ENCODE measurements at regions not wholly inside any gene's neighbourhood (a gene's known extent, or its start where the extent isn't known, plus 50 kb on each side); places are given as distances from the start of the nearest gene placed in this dataset.

DNA sequence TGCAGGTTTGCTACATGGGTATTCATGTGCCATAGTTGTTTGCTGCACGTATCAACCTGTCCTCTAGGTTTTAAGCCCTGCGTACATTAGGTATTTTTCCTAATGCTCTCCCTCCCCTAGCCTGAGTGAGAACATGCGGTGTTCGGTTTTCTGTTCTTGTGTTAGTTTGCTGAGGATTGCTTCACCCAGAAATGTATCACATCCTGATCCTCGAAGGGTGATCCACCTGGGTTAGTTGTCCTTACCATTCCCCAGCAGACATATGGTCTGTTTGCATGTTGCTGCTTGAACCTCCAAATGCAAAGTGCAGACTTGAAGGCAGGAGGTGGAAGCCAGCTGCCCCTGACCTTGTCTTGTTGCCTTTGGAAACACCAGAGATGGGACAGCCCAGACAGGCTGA is 161.5 kb upstream of the WDR1 start:
- no peak for TF ChIP-seq POLR2A (IDR thresholded peaks at IDR 0.05)
- no peak for TF ChIP-seq POLR2AphosphoS5 (IDR thresholded peaks at IDR 0.05)
- TF ChIP-seq, protein P1, sequence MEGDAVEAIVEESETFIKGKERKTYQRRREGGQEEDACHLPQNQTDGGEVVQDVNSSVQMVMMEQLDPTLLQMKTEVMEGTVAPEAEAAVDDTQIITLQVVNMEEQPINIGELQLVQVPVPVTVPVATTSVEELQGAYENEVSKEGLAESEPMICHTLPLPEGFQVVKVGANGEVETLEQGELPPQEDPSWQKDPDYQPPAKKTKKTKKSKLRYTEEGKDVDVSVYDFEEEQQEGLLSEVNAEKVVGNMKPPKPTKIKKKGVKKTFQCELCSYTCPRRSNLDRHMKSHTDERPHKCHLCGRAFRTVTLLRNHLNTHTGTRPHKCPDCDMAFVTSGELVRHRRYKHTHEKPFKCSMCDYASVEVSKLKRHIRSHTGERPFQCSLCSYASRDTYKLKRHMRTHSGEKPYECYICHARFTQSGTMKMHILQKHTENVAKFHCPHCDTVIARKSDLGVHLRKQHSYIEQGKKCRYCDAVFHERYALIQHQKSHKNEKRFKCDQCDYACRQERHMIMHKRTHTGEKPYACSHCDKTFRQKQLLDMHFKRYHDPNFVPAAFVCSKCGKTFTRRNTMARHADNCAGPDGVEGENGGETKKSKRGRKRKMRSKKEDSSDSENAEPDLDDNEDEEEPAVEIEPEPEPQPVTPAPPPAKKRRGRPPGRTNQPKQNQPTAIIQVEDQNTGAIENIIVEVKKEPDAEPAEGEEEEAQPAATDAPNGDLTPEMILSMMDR (IDR thresholded peaks at IDR 0.05 in 8 of 11, conservative IDR thresholded peaks at IDR 0.05 in 3 of 11): no peak

DNA sequence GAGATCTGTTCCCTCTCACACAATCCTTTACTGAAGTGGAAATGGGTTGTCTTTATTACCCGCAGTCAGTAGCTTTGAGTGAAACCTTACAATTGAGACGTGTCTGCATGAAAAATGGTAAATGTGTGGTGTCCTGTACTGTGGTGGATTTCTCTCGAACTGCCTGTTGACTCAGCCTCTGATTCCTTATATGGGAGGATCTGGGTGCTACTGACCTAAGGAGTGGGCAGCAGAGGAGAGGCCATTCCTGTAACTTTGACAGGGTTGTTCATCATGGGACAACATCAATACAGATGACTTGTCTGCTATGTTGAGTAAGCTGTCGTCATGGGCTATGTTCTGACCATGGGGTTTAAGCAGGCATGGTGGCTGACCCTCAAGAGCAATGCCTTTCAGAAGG is 159.6 kb upstream of the WDR1 start:
- Histone ChIP-seq H3K27ac (no peak overlapping the region), H3K4me1 (no peaks in the 10 kb centered on the region), H3K27me3 (replicated peaks in 1 of 7) (peaks cover 0 to 5% (median 0%) of the 10 kb centered on the region in 7 donors), H3K36me3 (no peaks in the 10 kb centered on the region), H3K4me3 (no peak overlapping the region), H3K9me3 (no peaks in the 10 kb centered on the region)
- WGBS, 5 donors: 71 to 90% (median 79%) methylated on average over 4 of the region's 4 CpGs
- no peak for DNase-seq
- intact Hi-C loops (cut with DNase I; ENCODE audit: low total_unique reads): no loop called here
- TF ChIP-seq, protein P1 (IDR thresholded peaks at IDR 0.05 in 8 of 11, conservative IDR thresholded peaks at IDR 0.05 in 3 of 11): no peak
- TF ChIP-seq POLR2AphosphoS5 (IDR thresholded peaks at IDR 0.05) (no peak), POLR2A (IDR thresholded peaks at IDR 0.05) (no peak)

More for the DNA sequence above, 161.5 kb upstream of the WDR1 start:
- no peak overlapping the region for H3K27ac ChIP-seq
- no peak for DNase-seq
- H3K36me3 ChIP-seq: no peaks in the 10 kb centered on the region
- H3K4me3 ChIP-seq: no peak overlapping the region
- WGBS, 5 donors: 83 to 90% (median 86%) methylated on average over 5 of the region's 5 CpGs
- peaks cover 0 to 5% (median 0%) of the 10 kb centered on the region in 7 donors for H3K27me3 ChIP-seq (replicated peaks in 1 of 7)
- no peaks in the 10 kb centered on the region for H3K4me1 ChIP-seq
- intact Hi-C loops (cut with DNase I; ENCODE audit: low total_unique reads): no loop called here
- H3K9me3 ChIP-seq: no peaks in the 10 kb centered on the region

DNA sequence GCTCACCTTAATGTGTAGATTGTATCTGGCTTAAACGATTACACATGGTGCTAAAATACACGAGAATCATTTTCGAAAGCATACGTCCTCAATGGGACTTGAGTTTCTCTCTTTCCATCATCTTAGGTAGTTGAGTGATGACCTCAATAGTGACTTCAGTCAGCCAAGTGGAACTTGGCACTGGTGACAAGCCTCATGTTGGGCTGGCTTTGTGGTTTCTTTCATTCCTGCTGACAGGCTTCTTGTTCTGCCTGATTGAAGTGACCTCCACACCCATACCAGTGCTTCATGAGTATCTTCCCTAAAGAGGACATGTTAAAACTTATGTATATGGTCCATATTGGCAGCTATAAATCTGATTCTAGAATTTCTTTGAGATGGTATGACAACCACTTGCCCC is 159.1 kb upstream of the WDR1 start:
- Histone ChIP-seq H3K4me1 (no peaks in the 10 kb centered on the region), H3K9me3 (no peaks in the 10 kb centered on the region), H3K27ac (no peak overlapping the region), H3K27me3 (replicated peaks in 1 of 7) (peaks cover 0 to 5% (median 0%) of the 10 kb centered on the region in 7 donors), H3K36me3 (no peaks in the 10 kb centered on the region), H3K4me3 (no peak overlapping the region)
- WGBS, 5 donors: 90 to 95% (median 93%) methylated on average over 4 of the region's 4 CpGs
- no peak for DNase-seq
- no peak for TF ChIP-seq POLR2AphosphoS5 (IDR thresholded peaks at IDR 0.05)
- TF ChIP-seq, protein P1 (IDR thresholded peaks at IDR 0.05 in 8 of 11, conservative IDR thresholded peaks at IDR 0.05 in 3 of 11): no peak
- TF ChIP-seq POLR2A (IDR thresholded peaks at IDR 0.05): no peak
- intact Hi-C loops (cut with DNase I; ENCODE audit: low total_unique reads): no loop called here

DNA sequence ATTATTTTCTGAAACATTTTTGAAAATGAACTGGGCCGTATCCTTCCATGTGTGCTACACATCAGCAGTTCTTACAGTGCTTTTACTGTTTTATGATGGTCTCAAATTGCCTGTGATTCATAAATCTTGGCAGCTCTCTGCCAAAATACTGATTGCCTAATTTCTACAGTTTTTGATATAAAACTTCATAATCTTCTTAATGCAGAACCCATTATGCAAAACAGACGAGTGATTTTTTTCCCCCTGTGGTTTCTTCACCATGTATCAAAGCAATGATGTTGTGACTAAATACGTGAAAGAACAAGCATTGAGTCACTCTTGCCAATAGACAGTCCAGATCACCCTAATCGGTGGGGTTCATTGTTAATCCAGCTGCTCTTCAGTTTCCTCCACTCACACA is 156.4 kb upstream of the WDR1 start:
- no peaks in the 10 kb centered on the region for H3K9me3 ChIP-seq
- WGBS, 5 donors: 58 to 80% (median 74%) methylated on average over 4 of the region's 4 CpGs
- no peaks in the 10 kb centered on the region for H3K36me3 ChIP-seq
- H3K27me3 ChIP-seq (replicated peaks in 1 of 7): no peaks in the 10 kb centered on the region
- intact Hi-C loops (cut with DNase I; ENCODE audit: low total_unique reads): no loop called here
- no peaks in the 10 kb centered on the region for H3K4me1 ChIP-seq
- DNase-seq: no peak
- no peak overlapping the region for H3K4me3 ChIP-seq
- TF ChIP-seq POLR2A (IDR thresholded peaks at IDR 0.05) (no peak), POLR2AphosphoS5 (IDR thresholded peaks at IDR 0.05) (no peak)
- TF ChIP-seq, protein P1 (IDR thresholded peaks at IDR 0.05 in 8 of 11, conservative IDR thresholded peaks at IDR 0.05 in 3 of 11): no peak
- H3K27ac ChIP-seq: no peak overlapping the region

Measured in spleen (tissue), 11 donors.